ENCODE measurements at regions not wholly inside any gene's neighbourhood (a gene's known extent, or its start where the extent isn't known, plus 50 kb on each side); places are given as distances from the start of the nearest gene placed in this dataset.

- no peak for TF ChIP-seq EZH2 (IDR thresholded peaks at IDR 0.05; ENCODE audit: borderline replicate concordance, insufficient read depth, low read depth, low read length, poor library complexity, severe bottlenecking)
- no peak for TF ChIP-seq CTCF (IDR thresholded peaks at IDR 0.05)
These were observed 83.7 kb upstream of the TMED7 start for GRCh38 chr5:115709585-115709984.
